DMS153 treated with DMSO at 0.1 percent for 48 hours (cell line): ENCODE measurements at regions not wholly inside any gene's neighbourhood (a gene's known extent, or its start where the extent isn't known, plus 50 kb on each side); places are given as distances from the start of the nearest gene placed in this dataset.
A peak's percentile ranks its signal among the peaks of the same experiment; 100 is the strongest.

Experiments used
- DNase-seq: peaks from one replicate; lab custom pipeline; 2025; ENCODE audit not compliant: unreplicated experiment; lab: John Stamatoyannopoulos, UW

DNA sequence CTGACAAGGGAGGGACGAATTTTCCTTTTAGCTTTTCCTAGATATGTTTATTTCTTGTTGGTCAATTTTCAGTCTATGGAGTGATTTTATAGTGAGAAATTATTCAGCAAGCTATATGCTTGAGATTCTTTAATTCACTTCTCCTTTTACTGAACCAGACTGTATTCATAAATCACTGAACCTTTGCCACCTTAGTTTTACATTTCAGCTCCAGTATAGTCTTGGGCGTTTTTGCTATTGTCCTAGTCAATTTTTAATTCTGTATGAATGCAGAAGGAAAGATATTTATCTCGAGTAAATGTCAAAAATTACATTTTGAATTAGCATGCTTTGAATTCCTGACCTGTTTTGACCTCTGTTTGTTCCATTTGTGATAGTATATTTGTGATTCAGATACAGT lies 468.9 kb downstream of the IPMK start:
- DNase-seq: no peak

DNA sequence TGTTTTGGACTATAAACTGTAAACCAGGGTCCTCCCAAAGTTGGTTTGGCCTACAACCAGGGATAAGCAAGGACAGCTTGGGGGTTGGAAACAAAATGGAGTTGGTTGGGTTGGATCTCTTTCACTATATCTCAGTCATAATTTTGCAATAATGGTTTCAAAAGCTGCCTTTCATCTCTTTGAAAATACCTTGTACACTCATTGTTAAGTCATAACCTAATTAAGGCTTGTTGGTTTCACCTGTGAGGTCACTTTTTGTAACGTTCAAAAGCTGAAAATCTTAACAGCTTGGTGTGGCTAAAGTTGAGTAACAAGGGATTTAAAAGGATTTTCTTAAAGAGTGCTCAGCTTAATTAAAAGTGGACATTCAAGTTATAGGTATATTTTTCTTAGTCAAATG lies 476.1 kb downstream of the IPMK start:
- no peak for DNase-seq

DNA sequence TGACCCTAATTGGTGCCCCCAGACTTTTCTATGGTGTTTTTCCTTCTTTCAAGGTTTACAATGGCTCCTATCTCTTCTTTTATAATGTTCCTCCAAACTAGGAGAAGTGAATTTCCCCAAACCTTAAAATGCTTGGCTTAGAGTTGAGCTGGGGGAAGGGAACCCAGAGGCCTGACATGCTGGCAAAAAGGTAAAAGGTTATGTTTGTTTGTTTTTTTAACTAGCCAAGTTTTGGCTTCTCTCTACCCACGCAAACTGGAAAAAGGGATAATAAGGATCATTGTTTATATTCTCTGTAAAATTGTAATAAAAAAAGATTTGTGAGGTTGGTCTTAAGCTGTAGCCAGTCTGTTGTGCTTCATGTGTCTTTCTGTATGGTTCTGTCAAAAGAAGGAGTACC lies 477.0 kb downstream of the IPMK start:
- DNase-seq: no peak

DNA sequence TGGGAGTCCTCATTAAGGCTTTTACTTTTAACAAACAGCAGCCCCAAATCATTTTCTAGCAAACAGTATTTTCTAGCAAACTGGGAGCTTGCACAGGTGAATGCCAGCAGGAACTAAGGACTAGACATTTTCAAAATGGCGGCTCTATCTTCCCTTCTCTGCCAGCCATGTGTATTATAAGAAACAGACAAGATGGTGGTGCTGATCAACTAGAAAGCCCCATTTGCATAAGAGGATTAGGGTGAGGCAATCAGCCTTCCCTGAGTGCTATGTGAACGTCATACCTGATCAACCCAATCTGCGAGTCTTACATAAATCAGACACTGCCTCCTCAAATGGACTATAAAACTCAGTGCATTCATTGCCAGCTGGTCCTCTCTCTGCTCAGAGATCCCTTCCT lies 479.6 kb downstream of the IPMK start:
- no peak for DNase-seq

DNA sequence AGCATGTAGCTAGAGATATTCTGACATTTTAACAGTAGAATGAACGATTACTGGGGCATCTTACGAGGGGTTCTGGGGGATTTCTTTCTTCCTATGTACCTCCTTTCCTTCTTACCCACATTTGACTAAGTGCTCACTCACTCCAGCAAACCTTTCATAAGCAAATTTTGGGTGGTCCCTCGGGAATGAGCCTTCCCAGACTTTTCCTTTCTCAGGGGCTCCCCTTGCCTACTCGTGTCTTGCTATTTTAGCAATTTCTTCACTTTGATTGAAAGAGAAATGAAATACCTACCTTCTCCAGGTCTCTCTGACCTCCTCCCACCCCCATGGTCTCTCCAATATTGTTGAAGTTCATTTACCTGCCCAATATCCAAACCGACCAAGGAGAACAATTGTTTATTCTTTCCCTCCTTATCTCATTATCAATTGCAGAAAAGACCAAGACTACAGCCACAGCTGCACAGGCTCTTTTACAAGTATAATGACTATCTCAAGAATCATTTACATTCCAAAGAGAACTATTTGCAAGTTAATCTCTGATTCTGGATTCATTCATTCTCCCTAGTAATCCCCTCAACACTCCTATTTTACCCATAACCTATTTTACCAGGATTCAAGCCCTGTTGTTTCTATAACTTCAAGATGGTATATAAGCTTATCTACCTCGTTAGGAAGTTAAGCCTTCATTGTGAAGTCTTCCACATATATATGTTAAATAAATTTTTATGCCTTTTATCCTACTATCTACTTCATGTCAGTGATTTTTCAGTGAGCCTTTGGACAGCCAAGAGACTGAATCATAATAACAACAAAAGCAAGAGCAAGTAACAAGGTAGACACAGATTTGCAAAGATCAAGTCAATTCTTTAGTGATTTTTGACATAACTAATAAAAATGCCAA lies 480.6 kb downstream of the IPMK start:
- DNase-seq: no peak

DNA sequence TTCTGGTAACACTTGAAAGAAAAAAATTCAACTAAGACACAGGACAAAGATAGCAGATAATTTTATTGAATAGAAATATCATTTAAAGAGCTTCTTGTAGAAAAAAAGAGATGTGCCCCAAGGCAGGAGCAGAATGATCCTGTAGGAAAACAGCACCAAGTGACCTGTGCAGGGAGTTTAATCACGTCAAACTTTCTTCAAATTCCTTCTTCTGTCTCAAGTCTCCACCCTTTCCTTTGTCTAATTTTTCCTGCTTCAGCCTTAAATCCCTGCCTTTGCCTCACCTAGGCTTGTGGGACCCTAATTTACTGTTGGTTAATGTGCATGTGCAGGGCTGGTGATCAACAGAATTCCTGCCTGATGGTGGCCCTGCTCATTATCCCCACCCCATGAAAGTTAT lies 481.4 kb downstream of the IPMK start:
- DNase-seq: no peak

DNA sequence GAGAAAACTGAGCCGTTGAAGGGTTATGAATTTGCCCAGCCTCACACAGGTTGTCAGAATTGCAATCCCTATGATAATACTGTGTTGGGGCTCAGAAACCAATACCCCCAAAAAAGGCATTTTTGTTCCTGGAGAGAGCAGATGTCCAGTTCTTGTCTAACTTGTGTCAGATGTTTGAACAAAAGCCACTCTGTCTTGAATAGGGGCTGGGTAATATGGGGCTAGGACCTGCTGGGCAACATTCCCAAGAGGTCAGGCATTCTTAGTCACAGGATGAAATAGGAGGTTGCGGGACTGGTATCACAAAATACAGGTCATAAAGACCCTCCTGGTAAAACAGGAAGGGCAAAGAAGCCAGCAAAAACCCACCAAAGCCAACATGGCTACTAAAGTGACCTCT lies 482.1 kb downstream of the IPMK start:
- DNase-seq: no peak

DNA sequence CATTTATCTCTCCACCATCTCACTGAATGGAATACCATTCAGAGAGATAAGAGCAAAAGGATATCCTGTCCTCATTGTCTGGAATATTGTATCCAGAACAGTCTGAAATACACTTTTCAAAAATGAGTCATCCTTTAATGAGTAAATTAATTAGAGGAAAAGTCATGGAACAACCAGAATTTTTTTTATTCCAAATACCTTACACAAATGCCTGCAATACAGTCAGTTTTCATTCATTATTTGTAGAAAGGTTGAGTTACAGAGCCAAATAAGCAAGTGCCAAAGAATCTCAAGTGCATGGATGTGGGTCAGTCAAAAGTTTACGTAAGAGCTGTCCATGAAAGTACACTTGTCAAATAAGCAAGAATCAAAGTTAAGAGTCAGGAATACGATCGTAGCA lies 482.6 kb downstream of the IPMK start:
- DNase-seq: no peak

DNA sequence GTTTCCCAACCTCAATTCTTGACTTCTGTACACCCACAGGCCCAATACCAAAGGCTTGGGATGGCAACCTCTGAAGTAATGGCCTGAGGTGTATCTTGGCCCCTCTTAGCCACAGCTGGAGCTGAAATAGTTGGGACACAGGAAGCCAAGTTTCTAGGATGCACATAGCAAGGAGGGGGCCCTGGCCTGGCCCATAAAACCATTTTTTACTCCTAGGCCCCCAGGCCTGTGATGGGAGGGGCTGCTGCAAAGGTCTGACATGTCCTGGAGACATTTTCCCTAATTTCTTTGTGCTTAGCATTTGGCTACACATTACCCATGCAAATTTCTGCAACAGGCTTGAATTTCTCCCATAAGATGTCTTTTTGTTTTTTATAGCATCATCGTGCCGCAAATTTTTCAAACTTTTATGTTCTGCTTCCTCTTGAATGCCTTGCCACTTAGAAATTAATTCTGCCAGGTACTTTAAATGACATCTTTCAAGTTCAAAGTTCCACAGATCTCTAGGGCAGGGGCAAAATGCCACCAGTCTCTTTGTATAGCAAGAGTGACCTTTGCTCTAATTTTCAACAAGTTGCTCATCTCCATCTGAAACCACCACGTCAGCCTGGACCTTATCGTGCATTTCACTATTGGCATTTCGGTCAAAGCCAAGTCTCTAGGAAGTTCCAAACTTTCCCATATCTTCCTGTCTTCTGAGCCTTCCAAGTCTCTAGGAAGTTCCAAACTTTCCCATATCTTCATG lies 490.8 kb downstream of the IPMK start:
- no peak for DNase-seq

DNA sequence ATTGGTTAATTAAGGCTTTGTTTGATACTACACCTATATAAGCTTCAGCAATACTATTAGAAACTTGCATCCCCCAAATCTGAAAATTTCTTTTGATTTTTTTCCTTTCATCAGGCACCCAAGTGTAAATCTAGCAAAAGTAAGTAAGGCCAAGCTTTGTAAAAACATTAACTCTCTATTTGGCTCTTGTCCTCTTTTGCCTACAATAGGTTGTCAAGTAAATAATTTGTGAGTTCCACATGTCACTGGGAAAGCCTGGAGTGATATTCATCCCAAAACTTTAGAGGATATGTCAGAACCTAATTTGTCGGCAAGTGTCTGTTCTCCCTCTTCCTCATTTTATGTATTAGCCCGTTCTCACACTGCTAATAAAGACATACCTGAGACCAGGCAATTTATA lies 492.4 kb downstream of the IPMK start:
- no peak for DNase-seq

DNA sequence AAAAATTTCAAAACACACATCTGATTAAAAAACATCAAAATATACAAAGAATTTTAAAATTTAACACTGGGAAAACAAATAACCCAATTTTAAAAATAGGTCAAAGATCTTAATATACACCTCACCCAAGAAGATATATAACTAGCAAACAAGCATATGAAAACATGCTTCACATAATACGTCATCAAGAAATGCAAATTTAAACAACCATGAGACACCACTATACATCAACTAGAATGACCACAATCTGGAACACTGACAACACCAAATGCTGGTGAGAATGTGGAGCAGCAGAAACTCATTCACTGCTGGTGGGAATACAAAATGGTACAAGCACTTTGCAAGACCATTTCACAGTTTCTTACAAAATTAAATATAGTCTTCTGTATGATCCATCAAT lies 498.4 kb downstream of the IPMK start:
- DNase-seq: no peak

DNA sequence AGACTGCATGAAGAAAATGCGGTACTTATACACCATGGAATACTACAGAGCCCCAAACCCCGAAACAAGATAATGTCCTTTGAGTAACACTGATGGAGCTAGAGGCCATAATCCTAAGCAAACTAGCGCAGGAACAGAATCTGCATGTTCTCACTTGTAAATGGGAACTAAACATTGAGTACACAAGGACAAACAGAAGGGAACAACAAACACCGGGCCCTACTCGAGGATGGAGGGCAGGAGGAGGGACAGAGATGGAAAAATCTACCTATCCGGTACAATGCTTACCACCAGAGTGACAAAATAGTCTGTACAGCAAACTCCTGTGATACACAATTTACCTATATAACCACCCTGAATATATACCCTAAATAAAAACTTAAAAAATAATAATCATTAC lies 507.9 kb downstream of the IPMK start:
- no peak for DNase-seq

DNA sequence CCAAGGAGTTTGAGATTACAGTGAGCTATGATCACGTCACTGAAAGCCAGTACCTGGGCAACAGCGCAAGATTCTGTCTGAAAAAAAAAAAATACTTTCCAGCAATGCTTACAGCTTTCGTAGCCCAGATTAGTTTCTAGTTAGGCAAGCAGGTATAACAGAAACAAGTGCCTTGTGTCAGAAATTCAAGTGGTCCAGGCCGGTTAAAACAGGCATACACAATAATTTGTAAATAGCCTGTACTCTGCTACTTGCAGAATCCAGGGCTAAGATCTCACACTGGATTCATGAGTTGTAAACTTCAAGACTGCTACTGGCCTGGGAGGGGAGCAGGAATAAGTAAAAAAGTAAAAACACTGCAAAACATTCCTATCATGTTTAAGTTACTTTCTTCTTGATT lies 512.9 kb downstream of the IPMK start:
- no peak for DNase-seq

DNA sequence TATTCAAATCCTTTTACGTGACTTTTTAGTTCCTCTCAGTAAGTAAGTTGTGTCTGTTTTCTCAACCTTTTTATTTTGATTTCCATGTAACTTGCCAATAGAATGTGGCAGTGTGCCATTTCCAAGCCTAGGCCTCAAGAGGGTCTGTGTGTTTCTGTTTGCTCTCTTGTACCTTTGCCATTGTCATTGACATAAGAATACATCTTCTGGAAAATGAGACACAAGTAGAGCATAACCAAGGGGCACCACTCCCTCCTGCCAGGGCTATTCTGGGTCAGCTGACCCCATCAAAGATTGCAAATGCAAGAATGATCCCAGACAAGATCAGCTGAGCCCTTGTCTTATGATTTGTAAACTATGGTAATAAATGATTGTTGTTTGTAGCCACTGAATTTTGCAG lies 524.0 kb downstream of the IPMK start:
- DNase-seq: no peak

DNA sequence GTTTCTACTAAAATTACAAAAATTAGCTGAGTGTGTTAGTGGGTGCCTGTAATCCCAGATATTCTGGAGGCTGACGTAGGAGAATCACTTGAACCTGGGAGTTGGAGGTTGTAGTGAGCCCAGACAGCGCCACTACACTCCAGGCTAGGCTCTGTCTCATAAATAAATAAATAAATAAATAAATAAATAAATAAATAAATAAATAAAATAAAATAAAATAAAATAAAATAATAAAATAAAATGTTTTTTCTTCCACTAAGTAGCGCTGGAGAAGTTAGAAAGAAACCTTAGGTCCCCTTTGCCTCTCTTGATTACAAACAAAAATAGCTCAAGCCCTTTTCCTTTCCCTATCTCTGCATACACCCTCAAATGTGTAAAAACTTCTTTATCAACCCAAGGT lies 525.9 kb downstream of the IPMK start:
- DNase-seq: no peak

DNA sequence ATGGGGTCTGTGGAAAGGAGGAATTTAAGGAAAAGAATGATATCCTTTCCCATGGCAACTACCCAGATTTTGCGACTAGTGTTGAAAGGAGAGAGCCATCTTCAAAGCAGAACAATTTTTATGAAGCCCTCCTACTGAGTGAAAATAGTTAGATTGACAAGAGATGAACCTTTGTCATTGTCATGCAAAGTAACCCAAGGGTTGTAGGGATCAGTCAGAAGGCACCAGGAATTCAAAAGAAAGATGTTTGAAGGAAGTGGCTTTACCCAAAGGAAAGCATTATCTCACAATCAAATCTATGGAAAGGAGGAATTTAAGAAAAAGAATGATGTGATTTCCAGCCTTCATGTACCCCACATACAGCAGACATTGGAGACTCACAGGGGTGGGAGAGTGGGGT lies 544.4 kb downstream of the IPMK start:
- no peak for DNase-seq

DNA sequence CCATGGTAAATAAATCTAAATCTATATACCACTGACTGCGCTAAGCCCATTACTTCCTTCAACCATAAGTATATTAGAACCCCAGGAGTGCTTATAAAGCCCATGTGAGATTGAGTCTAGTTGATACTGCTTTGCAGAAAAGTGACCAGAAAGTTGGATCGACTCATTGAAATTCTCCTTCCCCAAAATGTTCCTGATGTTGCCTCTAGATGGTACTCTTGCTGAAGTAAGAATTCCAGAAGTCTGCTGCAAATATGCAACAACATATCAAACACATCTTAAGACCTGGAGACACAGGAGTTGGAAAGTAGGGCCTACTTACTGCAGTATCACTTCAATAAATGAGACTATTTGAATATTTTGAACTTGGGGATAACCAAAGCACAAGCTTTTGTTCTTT lies 550.8 kb downstream of the IPMK start:
- no peak for DNase-seq

DNA sequence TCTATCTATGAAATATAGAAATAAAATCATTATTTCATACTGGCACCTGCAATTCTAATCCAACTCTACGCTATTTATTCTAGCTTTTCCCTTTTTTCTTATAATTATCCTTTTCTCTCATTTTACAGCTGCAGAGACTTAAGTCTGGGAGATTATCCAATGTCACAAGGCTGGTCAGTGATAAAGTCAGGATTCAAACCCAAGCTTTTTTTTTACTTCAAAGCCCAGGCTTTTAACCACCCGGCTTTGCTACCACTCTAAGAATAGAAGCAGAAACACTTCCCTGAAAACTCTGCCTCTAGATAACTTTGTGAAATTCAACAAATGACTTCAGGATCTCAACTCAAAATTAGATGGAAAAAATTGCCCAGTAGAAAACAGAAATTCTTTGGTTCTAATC lies 552.5 kb downstream of the IPMK start:
- DNase-seq: no peak

DNA sequence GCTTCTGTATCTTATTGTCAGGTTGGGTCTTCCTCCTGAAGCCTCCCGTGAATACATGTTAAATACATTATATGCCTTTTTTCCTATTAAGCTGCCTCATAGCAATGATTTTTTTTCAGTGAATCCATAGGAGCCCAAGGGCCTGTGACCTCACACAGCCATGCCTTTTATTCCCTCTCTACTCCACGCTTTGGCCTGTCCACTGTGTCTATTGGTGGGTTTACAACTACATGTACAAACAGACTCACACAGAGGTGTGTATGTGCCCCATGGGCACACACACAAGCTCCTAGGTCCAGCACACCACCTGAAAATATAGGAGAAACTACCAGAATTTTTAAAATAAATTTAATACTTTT lies 560.4 kb downstream of the IPMK start:
- no peak for DNase-seq

DNA sequence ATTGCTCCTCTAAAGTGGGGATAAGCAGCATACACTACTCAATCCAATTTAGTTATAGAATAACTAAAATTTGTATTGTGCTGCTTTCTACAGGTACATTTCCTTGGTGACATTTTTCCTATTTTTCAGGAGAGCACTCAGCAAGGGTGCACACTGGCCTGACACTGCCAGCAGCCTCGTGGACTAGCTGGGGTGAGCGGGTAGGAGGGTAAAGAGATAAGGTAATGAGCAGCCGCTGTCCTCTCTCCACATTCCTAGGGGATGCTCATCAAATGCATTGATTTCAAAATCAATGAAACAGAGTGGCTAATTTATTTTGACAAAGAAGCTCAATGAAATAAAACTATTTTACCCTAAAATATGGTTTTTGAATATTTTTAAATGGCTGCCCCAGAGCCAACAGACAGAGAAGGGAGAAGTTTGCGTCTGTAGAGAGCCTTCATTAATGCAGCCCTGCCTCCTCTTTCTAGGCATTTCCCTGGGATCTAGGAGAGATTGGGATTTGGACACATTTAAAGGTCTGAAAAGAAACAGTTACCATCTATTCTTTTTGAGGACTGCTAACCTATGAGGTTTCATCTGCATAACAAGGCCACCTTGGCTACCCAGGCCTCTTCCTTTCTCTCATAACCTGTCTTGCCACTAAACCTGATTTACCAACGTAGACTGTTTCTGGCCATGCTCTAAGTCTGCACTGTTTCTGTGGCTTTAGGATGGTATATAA lies 561.0 kb downstream of the IPMK start:
- DNase-seq: no peak

DNA sequence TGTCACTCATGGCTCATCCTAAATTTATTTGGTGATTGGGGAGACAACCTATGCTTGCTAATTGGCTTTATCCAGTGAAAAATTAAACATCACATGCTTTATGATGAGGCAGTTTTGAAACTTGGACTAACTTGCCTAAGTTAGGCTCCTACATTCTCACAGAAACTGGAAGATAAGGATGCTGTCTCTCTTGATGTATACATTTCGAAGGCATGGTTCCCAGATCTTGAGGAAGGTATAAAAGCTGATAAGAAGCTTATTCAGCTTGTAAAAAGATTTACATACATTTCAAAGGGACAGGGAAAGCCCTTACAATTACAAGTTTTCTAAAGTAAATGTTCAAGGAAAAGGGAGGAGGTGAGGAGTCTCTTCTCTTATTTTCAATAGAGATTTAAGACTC lies 561.7 kb downstream of the IPMK start:
- no peak for DNase-seq

DNA sequence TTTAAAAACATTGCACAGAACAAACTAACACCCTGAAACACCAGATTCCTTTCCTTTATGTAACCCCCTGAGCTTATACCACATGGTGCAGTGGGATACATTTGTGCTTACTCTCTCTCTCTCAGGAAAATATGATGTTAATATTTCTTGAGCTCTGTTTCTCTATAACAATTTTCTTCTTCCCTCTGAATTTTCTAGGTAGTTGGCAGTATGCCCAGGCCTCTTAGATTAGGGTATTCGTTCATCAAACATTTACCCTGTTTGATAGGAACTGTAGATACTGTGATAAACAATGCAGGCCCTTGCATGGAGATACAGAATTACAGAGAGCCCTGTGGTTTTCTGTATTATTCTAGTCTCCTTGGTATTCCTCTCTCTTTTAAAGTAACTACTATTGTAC lies 567.8 kb downstream of the IPMK start:
- peak; percentile 57 for DNase-seq
